Stimulated activated CD8-positive, alpha-beta memory T cell treated with anti-CD3 and anti-CD28 coated beads, Interleukin-7, amount 100 ng/mL, for 1 hour (primary cell): ENCODE measurements at regions not wholly inside any gene's neighbourhood (a gene's known extent, or its start where the extent isn't known, plus 50 kb on each side); places are given as distances from the start of the nearest gene placed in this dataset.
"Not testable (repeated sequence)": the region's sequence is repeated elsewhere in the genome, so short reads cannot be mapped to it uniquely, and the experiment has no call there.

Experiments used
- DNase-seq, 2 donors: peaks; one replicate each; pipeline ENCODE4 v3.0.0-alpha.2; 2020; ENCODE audit warnings: low read depth in 2 of 2

- no peak for DNase-seq
These were observed 114.8 kb upstream of the FOXN3 start for GRCh38 chr14:89531661-89532335.

DNA sequence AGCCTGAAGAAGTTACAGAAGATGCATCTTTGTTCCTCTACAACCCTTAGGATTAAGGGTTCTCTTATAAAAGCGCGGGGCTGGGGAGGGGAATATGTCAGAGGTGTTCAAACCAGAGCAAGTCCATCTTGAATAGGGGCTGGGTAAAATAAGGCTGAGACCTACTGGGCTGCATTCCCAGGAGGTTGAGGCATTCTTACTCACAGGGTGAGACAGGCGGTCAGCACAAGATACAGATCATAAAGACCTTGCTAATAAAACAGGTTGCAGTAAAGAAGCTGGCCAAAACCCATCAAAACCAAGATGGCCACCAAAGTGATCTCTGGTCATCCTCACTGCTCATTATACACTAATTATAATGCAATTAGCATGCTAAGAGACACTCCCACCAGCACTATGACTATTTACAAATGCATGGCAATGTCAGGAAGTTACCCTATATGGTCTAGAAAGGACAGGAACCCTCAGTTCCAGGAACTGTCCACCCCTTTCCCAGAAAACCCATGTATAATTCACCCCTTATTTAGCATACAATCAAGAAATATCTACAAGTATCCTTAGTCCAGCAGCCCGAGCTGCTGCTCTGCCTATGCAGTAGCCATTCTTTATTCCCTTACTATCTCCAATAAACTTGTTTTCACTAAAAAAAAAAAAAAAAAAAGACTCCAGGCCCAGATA is 108.1 kb upstream of the FOXN3 start:
- DNase-seq: no peak

- DNase-seq: no peak
These were observed 107.4 kb upstream of the FOXN3 start for GRCh38 chr14:89524412-89524811.

- no peak for DNase-seq
These were observed 105.0 kb upstream of the FOXN3 start for GRCh38 chr14:89521988-89522387.

- DNase-seq: no peak
These were observed 102.0 kb upstream of the FOXN3 start for GRCh38 chr14:89519040-89519439.

DNA sequence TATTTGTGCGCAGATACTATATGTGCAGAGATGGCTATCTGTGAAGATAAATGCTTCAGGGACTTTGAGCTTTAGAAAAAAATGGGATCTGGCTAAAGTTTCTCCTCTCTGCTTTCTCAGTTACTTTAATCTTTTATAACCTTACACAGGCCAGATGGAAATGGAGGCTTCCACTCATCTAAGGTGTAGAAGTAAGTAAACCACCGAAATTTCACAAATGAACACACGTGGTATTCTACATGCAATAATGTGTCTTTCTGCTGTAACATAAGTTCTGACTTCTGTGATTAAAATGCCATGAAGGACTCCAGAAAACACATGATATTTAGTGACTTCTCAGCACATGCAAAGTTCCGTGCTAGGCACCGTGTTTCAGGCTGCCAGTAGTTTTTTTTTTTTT is 99.1 kb upstream of the FOXN3 start:
- DNase-seq: no peak

- no peak for DNase-seq
These were observed 97.6 kb upstream of the FOXN3 start for GRCh38 chr14:89514601-89515000.

- no peak for DNase-seq
These were observed 92.9 kb upstream of the FOXN3 start for GRCh38 chr14:89509891-89510290.

DNA sequence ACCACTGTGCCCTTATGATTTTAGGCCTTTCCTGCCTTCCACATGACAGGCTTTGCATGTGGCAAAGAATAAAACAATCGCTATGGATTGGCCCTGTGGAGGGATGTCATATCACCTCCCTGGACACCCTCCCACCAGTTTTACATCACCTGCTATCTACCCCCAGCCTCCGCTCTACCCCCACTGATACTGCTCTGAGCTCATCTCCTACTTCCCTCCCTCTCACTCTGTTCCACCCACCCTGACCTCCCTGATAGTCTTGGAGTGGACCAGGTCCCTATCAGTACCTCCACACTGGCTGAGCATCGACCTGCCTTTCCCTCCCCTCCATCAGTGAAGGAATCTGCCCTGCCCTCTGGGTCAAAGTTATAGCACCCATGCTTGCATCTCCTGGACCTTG is 91.8 kb upstream of the FOXN3 start:
- no peak for DNase-seq

GRCh38 chr14:89507926-89508460 is 91.0 kb upstream of the FOXN3 start:
- DNase-seq: no peak

DNA sequence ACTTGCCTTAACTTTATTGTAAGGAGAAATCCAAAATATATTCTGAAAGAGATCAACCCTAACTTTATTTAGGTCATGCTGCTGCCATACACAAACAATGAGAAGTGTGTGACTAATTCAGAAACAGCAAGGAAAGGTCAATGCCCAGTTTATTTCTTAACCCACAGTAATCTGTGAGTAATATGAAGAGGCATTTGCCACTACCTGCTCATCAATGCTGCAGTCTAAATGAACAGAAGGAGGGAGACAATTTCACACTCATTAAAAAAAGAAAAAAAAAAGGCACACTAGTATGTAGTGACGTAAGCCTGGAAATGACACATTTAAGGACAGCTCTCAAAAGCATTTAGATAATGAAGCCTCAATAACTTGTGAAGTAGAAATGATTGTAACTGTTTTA is 90.5 kb upstream of the FOXN3 start:
- DNase-seq: no peak

DNA sequence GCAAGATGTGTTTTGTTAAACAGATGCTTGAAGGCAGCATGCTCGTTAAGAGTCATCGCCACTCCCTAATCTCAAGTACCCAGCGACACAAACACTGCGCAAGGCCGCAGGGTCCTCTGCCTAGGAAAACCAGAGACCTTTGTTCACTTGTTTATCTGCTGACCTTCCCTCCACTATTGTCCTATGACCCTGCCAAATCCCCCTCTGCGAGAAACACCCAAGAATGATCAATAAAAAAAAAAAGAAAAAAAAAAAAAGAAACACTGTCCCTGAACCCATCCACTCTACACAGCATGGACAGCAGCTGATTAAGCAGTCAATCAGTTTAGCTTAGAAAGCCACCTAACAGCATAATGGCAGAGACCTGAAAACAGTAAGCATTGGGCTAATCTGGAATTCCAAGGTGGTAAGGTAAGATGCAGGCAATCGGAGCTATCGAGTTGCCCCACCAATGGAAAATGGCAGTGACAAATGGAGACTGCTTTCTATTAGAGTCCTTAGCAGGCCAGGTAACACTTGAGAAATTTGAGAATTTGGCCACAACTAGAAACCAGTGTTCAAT is 89.9 kb upstream of the FOXN3 start:
- not testable (repeated sequence) for DNase-seq

DNA sequence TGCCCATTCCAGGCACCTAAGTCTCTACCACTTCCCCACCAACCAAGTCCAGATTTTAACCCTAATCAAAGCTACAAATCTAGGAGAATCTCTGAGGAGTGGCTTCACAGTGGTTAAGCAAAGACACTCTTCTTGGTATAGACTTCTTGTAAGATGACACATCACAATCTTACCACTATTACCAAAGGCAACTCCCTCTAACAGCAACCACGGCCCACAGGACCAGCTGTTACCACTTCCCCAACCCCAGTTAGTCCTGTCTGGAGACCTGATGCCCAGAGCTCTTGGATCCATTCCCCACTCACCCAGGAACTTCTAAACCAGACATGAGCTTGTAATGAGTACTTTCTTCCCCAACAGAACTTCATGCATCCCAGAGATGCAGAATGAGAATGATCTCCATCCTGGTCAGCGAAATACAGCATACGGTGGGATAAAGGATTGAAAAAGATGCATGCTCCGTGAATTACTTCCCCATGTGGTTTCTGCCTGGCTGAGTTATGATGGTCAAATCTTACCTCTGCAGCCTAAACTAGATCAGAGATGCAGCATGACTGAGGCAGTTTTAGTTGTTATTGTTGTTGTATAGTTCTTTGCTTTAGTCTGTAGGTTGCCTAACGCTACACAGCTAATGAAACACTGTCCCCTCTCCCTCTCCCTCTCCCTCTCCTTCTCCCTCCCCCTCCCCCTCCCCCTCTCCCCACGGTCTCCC is 87.7 kb upstream of the FOXN3 start:
- no peak for DNase-seq

DNA sequence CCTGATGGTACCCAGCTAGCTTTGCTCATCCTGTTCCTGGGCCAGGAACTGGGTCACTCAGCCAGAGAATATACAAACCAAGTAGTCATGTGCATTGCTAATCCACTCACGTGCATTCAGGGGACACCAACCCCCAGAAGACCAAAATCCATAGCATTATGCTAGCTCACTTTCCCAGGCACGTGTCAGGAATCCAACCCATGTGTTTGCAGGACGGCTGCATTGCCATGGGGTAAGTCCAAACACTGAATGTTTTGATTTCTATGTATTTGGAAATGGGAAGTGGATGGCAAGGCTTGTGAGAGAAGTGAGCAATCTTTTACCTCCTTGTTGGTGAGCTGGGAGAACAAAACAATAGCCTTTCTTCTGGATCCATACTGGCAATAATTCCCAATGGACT is 87.1 kb upstream of the FOXN3 start:
- DNase-seq: no peak

GRCh38 chr14:89503431-89503996 is 86.5 kb upstream of the FOXN3 start:
- DNase-seq: no peak

GRCh38 chr14:89502966-89503365 is 85.9 kb upstream of the FOXN3 start:
- no peak for DNase-seq

DNA sequence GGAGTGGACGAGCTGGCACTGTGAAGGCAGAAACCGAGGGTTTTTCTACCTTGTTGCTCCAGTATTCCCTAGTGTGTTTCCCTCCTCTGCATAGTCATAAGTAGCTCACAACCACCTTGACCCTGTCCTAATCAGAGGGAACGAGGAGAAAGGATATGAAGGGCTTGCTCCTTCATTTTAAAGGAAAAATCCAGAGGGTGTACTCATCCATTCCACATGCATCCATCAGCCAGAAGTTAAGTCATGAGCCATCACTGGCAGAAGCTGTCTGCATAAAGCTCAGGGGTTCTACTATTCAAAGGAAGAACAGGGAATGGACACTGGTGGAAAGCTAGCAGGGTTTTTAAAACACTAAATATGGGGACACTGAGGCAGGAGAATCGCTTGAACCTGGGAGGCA is 84.3 kb upstream of the FOXN3 start:
- DNase-seq: no peak

DNA sequence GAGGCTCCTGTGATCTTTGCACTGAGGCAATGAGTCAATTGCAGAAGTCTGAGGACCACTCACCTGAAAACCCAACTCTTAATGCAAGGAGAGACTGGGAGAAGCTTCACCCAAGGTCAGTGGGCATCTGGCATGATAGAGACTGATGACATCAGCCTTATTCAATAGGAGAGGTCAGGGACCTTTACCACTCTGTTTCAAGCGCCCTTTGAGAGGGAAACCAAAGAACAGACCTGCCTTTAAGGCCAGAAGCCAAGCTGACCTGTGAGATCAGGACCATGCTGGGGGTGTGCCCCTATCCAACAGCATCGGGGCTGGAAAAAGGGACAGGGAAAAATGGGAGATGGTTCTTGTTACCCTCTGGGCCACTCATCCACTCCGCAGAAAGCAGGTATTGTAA is 83.3 kb upstream of the FOXN3 start:
- DNase-seq: no peak

DNA sequence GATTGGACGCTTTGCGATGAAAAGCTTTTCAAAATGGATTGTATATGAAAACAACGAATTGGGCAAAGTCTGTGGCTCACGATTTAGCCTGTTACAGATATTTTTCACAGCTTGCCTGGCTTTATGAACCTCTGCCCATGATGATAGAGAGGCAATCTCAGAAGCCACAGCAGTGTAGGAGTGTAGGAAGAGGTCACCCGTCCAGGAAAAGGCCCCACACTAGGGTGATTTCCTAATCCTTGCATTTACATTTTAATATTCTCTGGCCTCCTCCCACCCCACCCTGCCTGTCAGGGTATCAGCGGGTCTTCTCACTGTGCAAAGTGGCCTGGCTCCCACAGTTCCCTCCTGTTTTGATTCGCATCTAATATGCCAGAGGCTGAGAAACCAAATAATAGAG is 81.8 kb upstream of the FOXN3 start:
- DNase-seq: no peak

- no peak for DNase-seq
These were observed 78.7 kb upstream of the FOXN3 start for GRCh38 chr14:89495718-89496117.

GRCh38 chr14:89493877-89494634 is 77.0 kb upstream of the FOXN3 start:
- DNase-seq: no peak
